ENCODE measurements at regions not wholly inside any gene's neighbourhood (a gene's known extent, or its start where the extent isn't known, plus 50 kb on each side); places are given as distances from the start of the nearest gene placed in this dataset.

- TF ChIP-seq CTCF (IDR thresholded peaks at IDR 0.05) = no peak
- no peak for TF ChIP-seq EP300 (IDR thresholded peaks at IDR 0.05)
- TF ChIP-seq POLR2A (IDR thresholded peaks at IDR 0.05) = no peak
Observed at GRCh38 chr21:35411434-35411833, 362.3 kb upstream of the RUNX1 start.

Measured in upper lobe of left lung (tissue), 4 donors.